Kidney epithelial cell (primary cell): ENCODE measurements at regions not wholly inside any gene's neighbourhood (a gene's known extent, or its start where the extent isn't known, plus 50 kb on each side); places are given as distances from the start of the nearest gene placed in this dataset.
A peak's percentile ranks its signal among the peaks of the same experiment; 100 is the strongest.

Source experiments
- DNase-seq: peaks from one replicate; pipeline ENCODE4 v3.0.0-alpha.2; 2010; ENCODE audit warnings: low read depth
- H3K27me3 ChIP-seq: 2 replicates; pipeline ENCODE4 v1.6.0; 2011; ENCODE audit warnings: low read length; ENCODE audit not compliant: control insufficient read depth, insufficient read depth
- H3K36me3 ChIP-seq: 2 replicates; pipeline ENCODE4 v1.5.1; 2011; ENCODE audit warnings: low read length; ENCODE audit not compliant: control insufficient read depth, insufficient read depth
- H3K4me3 ChIP-seq: 2 replicates; pipeline ENCODE4 v1.5.1; 2011; ENCODE audit warnings: low read depth, mild to moderate bottlenecking, control low read depth, low read length
- CTCF ChIP-seq: IDR thresholded peaks from 2 replicates; pipeline ENCODE4 v1.5.1; 2011; ENCODE audit warnings: mild to moderate bottlenecking, moderate library complexity, low read length, control low read depth, inconsistent platforms; ENCODE audit not compliant: insufficient read depth, poor library complexity, severe bottlenecking

GRCh38 chr11:104705490-104706190 is 192.6 kb downstream of the CASP12 start:
- TF ChIP-seq CTCF = no peak
- no peaks in the 10 kb centered on the region for H3K27me3 ChIP-seq
- no peaks in the 10 kb centered on the region for H3K36me3 ChIP-seq
- no peak overlapping the region for H3K4me3 ChIP-seq
- no peak for DNase-seq

GRCh38 chr11:104704888-104705287 is 193.4 kb downstream of the CASP12 start:
- no peaks in the 10 kb centered on the region for H3K36me3 ChIP-seq
- no peak for DNase-seq
- no peak overlapping the region for H3K4me3 ChIP-seq
- no peaks in the 10 kb centered on the region for H3K27me3 ChIP-seq
- TF ChIP-seq CTCF = no peak

- H3K4me3 ChIP-seq = no peak overlapping the region
- DNase-seq = no peak
- no peak for TF ChIP-seq CTCF
These were observed 194.0 kb downstream of the CASP12 start for GRCh38 chr11:104704146-104704830.

GRCh38 chr11:104700609-104701008 is 197.7 kb downstream of the CASP12 start:
- peak; percentile 61 for DNase-seq
- TF ChIP-seq CTCF = no peak
- H3K27me3 ChIP-seq = no peaks in the 10 kb centered on the region
- no peaks in the 10 kb centered on the region for H3K36me3 ChIP-seq
- no peak overlapping the region for H3K4me3 ChIP-seq

More at GRCh38 chr11:104704146-104704830, 194.0 kb downstream of the CASP12 start:
- no peaks in the 10 kb centered on the region for H3K27me3 ChIP-seq
- H3K36me3 ChIP-seq = no peaks in the 10 kb centered on the region

- no peak overlapping the region for H3K4me3 ChIP-seq
- TF ChIP-seq CTCF = no peak
- H3K27me3 ChIP-seq = no peaks in the 10 kb centered on the region
- DNase-seq = no peak
- no peaks in the 10 kb centered on the region for H3K36me3 ChIP-seq
These were observed 198.3 kb downstream of the CASP12 start for GRCh38 chr11:104699981-104700380.
